ENCODE measurements at regions not wholly inside any gene's neighbourhood (a gene's known extent, or its start where the extent isn't known, plus 50 kb on each side); places are given as distances from the start of the nearest gene placed in this dataset.

DNA sequence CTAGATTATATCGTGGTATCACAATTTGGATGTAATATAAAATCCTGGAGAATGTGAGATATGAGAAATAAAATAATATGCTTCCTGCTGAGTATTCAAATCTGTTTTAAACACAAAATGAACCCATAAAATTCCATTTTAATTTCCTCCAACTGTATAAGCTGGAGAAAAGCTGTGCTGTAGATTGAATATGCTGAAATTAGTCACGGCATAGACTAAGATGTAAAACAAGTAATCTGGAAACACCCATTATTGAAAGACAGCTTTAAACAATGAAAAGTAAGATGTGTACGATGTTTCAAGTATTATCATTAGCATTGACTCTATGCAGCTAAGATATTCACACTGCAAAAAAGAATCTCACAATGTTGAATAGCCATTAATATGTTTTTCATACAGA is 403.4 kb upstream of the BRINP3 start:
- H3K9ac ChIP-seq (ENCODE audit: low read length) = no peak overlapping the region
- no peaks in the 10 kb centered on the region for H3K27me3 ChIP-seq (ENCODE audit: low read depth, low read length)
- no peaks in the 10 kb centered on the region for H3K36me3 ChIP-seq (replicated peaks; ENCODE audit: low read depth, low read length)
- TF ChIP-seq, protein P1, sequence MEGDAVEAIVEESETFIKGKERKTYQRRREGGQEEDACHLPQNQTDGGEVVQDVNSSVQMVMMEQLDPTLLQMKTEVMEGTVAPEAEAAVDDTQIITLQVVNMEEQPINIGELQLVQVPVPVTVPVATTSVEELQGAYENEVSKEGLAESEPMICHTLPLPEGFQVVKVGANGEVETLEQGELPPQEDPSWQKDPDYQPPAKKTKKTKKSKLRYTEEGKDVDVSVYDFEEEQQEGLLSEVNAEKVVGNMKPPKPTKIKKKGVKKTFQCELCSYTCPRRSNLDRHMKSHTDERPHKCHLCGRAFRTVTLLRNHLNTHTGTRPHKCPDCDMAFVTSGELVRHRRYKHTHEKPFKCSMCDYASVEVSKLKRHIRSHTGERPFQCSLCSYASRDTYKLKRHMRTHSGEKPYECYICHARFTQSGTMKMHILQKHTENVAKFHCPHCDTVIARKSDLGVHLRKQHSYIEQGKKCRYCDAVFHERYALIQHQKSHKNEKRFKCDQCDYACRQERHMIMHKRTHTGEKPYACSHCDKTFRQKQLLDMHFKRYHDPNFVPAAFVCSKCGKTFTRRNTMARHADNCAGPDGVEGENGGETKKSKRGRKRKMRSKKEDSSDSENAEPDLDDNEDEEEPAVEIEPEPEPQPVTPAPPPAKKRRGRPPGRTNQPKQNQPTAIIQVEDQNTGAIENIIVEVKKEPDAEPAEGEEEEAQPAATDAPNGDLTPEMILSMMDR (IDR thresholded peaks at IDR 0.05; ENCODE audit: low read depth, low read length) = no peak
- no peak for TF ChIP-seq EZH2phosphoT487 (IDR thresholded peaks at IDR 0.05; ENCODE audit: low read depth)
- no peaks in the 10 kb centered on the region for H4K20me1 ChIP-seq (ENCODE audit: insufficient read depth, low read length)
- H3K4me3 ChIP-seq (ENCODE audit: low read length) = no peak overlapping the region
- H3K4me2 ChIP-seq (ENCODE audit: low read length) = no peak overlapping the region
- no peaks in the 10 kb centered on the region for H3K79me2 ChIP-seq (ENCODE audit: low read length)
- no peaks in the 10 kb centered on the region for H3K4me1 ChIP-seq (ENCODE audit: low read length)
- no peak overlapping the region for H2AFZ ChIP-seq (ENCODE audit: low read depth, low read length)
- H3K9me3 ChIP-seq (ENCODE audit: insufficient read depth, low read length) = no peaks in the 10 kb centered on the region
- no peak overlapping the region for H3K27ac ChIP-seq (ENCODE audit: low read length)

DNA sequence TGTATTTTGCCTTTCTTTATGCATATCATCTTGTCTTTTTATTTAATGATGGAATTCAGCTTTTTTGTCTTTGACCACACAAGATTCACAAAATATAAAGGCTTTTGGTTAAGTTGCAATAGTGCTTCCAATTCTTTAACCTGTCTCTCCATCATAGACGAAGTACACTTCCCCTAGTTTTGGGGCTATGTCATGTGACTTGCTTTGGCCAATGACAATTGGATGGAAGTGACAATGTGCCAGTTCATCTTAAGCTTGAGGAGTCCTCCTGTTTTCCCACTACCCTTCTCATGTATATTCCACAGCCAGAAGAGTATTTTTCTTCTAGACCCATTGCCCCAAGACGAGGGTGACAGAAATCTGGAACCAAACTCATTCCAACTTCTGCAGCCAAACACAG is 419.6 kb upstream of the BRINP3 start:
- H4K20me1 ChIP-seq (ENCODE audit: insufficient read depth, low read length) = no peaks in the 10 kb centered on the region
- H3K36me3 ChIP-seq (replicated peaks; ENCODE audit: low read depth, low read length) = no peaks in the 10 kb centered on the region
- no peaks in the 10 kb centered on the region for H3K9me3 ChIP-seq (ENCODE audit: insufficient read depth, low read length)
- H3K27me3 ChIP-seq (ENCODE audit: low read depth, low read length) = no peaks in the 10 kb centered on the region
- H2AFZ ChIP-seq (ENCODE audit: low read depth, low read length) = no peak overlapping the region
- H3K27ac ChIP-seq (ENCODE audit: low read length) = no peak overlapping the region
- no peaks in the 10 kb centered on the region for H3K79me2 ChIP-seq (ENCODE audit: low read length)
- H3K9ac ChIP-seq (ENCODE audit: low read length) = no peak overlapping the region
- H3K4me3 ChIP-seq (ENCODE audit: low read length) = no peak overlapping the region
- TF ChIP-seq, protein P1 (IDR thresholded peaks at IDR 0.05; ENCODE audit: low read depth, low read length) = no peak
- TF ChIP-seq EZH2phosphoT487 (IDR thresholded peaks at IDR 0.05; ENCODE audit: low read depth) = no peak
- no peak overlapping the region for H3K4me2 ChIP-seq (ENCODE audit: low read length)
- no peaks in the 10 kb centered on the region for H3K4me1 ChIP-seq (ENCODE audit: low read length)

DNA sequence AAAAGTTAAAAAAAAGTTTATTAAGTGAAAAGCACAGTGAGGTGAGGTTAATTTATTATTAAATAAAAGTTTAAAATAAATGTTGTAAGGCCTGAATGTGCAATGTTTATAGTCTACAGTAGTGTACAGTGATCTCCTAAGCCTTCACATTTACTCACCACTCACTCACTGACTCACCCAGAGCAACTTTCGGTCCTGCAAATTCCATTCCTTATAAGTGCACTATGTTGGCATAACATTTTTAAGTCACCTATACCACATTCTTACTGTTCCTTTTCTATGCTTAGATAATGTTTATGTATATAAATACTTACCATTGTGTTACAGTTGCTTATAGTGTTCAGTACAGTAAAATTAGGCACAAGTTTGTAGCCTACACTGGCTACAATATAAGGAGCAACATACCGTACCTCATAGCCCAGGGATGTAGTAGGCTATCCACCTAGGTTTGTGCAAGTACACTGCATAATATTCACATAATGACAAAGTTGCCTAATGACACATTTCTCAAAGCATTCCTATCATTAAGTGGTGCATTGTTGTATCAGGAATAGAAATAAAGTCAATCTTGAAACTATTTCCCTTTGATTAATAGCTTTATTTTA is 426.5 kb upstream of the BRINP3 start:
- H2AFZ ChIP-seq (ENCODE audit: low read depth, low read length) = no peak overlapping the region
- H3K79me2 ChIP-seq (ENCODE audit: low read length) = no peaks in the 10 kb centered on the region
- no peak overlapping the region for H3K9ac ChIP-seq (ENCODE audit: low read length)
- no peak overlapping the region for H3K4me3 ChIP-seq (ENCODE audit: low read length)
- H3K4me1 ChIP-seq (ENCODE audit: low read length) = no peaks in the 10 kb centered on the region
- no peaks in the 10 kb centered on the region for H3K36me3 ChIP-seq (replicated peaks; ENCODE audit: low read depth, low read length)
- H3K27ac ChIP-seq (ENCODE audit: low read length) = no peak overlapping the region
- no peaks in the 10 kb centered on the region for H4K20me1 ChIP-seq (ENCODE audit: insufficient read depth, low read length)
- no peaks in the 10 kb centered on the region for H3K27me3 ChIP-seq (ENCODE audit: low read depth, low read length)
- TF ChIP-seq, protein P1 (IDR thresholded peaks at IDR 0.05; ENCODE audit: low read depth, low read length) = no peak
- no peak for TF ChIP-seq EZH2phosphoT487 (IDR thresholded peaks at IDR 0.05; ENCODE audit: low read depth)
- H3K9me3 ChIP-seq (ENCODE audit: insufficient read depth, low read length) = no peaks in the 10 kb centered on the region
- H3K4me2 ChIP-seq (ENCODE audit: low read length) = no peak overlapping the region

DNA sequence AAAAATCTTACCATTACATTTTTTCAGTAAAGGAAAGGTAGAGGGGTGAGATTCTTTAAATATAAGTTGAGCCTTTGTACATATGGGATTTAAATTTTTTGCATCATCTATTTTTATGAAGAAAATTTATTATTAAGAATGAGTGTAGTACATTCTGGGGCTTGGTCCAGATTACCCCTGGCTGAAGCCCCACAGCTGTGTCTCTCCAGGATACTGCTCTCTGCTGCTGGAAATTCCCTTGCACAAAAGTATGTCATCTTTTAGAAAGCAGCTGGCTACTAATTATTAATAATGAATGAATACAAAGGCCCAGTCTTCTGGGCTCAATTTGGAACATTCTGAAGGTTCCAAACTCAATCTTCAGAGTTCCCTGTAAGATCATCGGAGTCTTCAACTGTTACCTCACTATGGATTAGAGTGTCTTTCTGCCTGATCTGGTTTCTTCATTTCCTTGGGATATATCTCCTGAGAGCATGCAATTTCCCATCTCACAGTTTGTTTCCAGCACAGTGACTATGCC is 428.6 kb upstream of the BRINP3 start:
- H3K4me1 ChIP-seq (ENCODE audit: low read length) = no peaks in the 10 kb centered on the region
- H3K9ac ChIP-seq (ENCODE audit: low read length) = no peak overlapping the region
- H3K79me2 ChIP-seq (ENCODE audit: low read length) = no peaks in the 10 kb centered on the region
- H3K9me3 ChIP-seq (ENCODE audit: insufficient read depth, low read length) = no peaks in the 10 kb centered on the region
- H3K36me3 ChIP-seq (replicated peaks; ENCODE audit: low read depth, low read length) = no peaks in the 10 kb centered on the region
- no peak overlapping the region for H3K4me2 ChIP-seq (ENCODE audit: low read length)
- no peak overlapping the region for H3K27ac ChIP-seq (ENCODE audit: low read length)
- no peaks in the 10 kb centered on the region for H3K27me3 ChIP-seq (ENCODE audit: low read depth, low read length)
- H4K20me1 ChIP-seq (ENCODE audit: insufficient read depth, low read length) = no peaks in the 10 kb centered on the region
- TF ChIP-seq, protein P1 (IDR thresholded peaks at IDR 0.05; ENCODE audit: low read depth, low read length) = no peak
- TF ChIP-seq EZH2phosphoT487 (IDR thresholded peaks at IDR 0.05; ENCODE audit: low read depth) = no peak
- H3K4me3 ChIP-seq (ENCODE audit: low read length) = no peak overlapping the region
- H2AFZ ChIP-seq (ENCODE audit: low read depth, low read length) = no peak overlapping the region
